ENCODE measurements at regions not wholly inside any gene's neighbourhood (a gene's known extent, or its start where the extent isn't known, plus 50 kb on each side); places are given as distances from the start of the nearest gene placed in this dataset.

DNA sequence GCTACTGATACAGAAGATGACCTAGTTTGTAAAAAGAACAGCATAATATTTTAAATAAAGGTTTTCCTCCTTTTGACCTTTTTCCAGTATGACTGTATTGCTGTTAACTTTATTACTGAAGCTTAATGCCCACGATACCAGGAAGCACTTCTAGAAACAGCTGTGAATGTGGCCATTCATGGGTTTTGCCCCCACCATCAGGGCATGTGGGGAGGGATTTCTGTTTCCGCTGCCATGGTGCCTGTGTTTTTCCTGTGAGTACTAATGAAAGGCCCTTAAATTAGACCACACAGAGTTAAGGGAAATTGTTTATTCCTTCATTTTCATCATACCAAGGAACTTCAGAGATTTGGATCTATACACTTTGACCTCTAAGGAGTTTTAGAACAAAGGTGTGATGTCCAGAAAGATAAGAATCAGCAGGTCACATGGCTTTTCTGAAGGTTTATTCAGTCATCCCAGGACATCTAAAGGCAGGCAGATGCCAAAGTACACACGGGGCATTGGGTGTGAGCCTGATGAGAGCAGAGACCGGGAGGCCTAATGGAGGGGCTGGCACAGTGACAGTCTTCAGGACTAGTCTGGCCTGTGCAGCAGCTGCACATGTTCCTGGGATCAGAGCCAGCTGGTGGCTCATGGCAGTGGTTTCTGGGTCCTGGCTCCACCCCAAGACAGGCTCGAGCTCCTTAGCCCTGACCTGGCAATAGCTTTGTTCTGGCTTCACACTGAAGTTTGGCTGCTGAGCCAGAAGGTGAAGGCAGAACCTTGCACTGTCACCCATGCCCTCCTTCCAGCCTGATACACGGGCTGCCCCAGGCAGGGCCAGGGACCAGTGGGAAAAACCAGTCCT is 190.9 kb downstream of the REEP3 start:
- Histone ChIP-seq H3K9ac (ENCODE audit: low read depth, low read length) (peak overlapping the region; percentile 60), H3K27me3 (ENCODE audit: insufficient read depth, low read length) (no peaks in the 10 kb centered on the region), H3K9me3 (ENCODE audit: insufficient read depth, low read depth, low read length) (no peaks in the 10 kb centered on the region), H3K4me1 (ENCODE audit: insufficient read depth, low read length) (peaks cover 45% of the 10 kb centered on the region), H3K4me3 (ENCODE audit: low read length) (no peak overlapping the region; the same call in 1 of the 2 replicates), H3K27ac (ENCODE audit: low read length) (peak overlapping the region; percentile 69), H3K36me3 (ENCODE audit: insufficient read depth, low read depth, low read length) (no peaks in the 10 kb centered on the region)

DNA sequence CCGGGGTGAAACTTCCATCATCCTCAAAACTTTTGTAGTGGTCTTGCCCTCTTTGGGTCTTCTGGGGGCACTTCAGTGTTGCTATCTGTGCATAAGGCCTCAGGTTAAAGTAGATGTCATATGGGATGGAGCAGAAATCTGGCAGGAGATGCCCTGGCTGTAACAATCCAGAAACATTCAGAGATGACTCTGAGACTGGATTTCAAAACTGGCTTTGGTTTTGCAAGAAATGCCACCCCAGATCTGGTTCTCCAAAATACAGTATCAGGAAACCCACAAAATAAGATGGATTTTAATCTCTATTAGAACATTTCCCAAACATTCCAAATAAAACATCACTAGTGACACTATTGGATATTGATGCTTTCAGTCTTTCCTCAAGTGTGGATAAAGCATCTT is 191.5 kb downstream of the REEP3 start:
- Histone ChIP-seq H3K4me1 (ENCODE audit: insufficient read depth, low read length) (peaks cover 45% of the 10 kb centered on the region), H3K4me3 (ENCODE audit: low read length) (peak overlapping the region; percentile 14; the same call in 1 of the 2 replicates), H3K9me3 (ENCODE audit: insufficient read depth, low read depth, low read length) (no peaks in the 10 kb centered on the region)

DNA sequence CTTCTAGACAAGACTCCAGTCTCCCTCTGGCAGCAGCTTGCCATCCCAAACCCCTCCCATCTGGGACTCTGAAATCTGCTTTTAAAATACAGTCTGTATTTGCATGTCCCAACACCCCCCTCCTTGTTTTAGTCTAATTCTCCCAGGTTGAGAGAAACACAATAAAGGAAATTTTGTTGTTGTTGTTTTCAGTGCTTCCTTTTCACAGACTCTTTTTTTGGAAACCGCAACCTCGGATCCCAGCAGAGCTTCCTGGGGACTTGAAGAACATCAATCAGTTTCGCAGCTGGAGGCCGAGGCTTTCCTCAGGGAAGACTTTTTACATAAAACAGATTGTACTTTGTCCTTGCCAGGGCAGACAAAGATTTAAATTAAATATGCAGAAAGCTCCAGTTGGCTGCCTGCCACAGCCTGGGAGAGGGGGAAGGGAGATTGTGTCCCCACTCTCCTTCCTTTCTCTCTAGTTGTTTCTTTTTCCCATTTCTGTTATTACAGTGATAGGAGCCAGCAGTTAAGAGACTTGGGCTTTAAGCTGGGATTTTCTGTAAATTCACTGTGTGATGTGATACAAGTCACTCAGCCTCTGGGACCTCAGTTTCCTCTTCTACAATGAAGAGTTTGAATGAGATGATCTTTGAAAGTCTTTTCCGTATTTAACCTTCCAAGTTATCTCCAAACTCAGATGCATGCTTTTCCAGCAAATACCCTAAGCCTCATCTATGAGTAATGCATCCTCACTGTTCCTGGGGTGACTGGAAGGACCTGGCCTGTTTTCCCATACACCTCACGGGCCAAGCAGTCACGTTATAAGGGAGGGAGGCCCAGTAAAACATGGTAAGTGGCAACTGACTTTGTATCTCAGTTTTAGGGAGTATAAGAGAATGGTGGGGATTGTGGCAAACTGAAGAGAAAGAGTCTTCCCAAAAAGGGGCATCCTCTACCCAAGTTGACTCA is 192.3 kb downstream of the REEP3 start:
- Histone ChIP-seq H3K27ac (ENCODE audit: low read length) (peak overlapping the region; percentile 95), H3K36me3 (ENCODE audit: insufficient read depth, low read depth, low read length) (no peaks in the 10 kb centered on the region), H3K4me1 (ENCODE audit: insufficient read depth, low read length) (peaks cover 45% of the 10 kb centered on the region), H3K27me3 (ENCODE audit: insufficient read depth, low read length) (no peaks in the 10 kb centered on the region), H3K9me3 (ENCODE audit: insufficient read depth, low read depth, low read length) (no peaks in the 10 kb centered on the region), H3K9ac (ENCODE audit: low read depth, low read length) (peak overlapping the region; percentile 77; the same call in 1 of the 2 replicates), H3K4me3 (ENCODE audit: low read length) (peak overlapping the region; percentile 62)

More for the DNA sequence above, 191.5 kb downstream of the REEP3 start:
- Histone ChIP-seq H3K27me3 (ENCODE audit: insufficient read depth, low read length) (no peaks in the 10 kb centered on the region), H3K27ac (ENCODE audit: low read length) (peak overlapping the region; percentile 69), H3K9ac (ENCODE audit: low read depth, low read length) (peak overlapping the region; percentile 60), H3K36me3 (ENCODE audit: insufficient read depth, low read depth, low read length) (no peaks in the 10 kb centered on the region)

DNA sequence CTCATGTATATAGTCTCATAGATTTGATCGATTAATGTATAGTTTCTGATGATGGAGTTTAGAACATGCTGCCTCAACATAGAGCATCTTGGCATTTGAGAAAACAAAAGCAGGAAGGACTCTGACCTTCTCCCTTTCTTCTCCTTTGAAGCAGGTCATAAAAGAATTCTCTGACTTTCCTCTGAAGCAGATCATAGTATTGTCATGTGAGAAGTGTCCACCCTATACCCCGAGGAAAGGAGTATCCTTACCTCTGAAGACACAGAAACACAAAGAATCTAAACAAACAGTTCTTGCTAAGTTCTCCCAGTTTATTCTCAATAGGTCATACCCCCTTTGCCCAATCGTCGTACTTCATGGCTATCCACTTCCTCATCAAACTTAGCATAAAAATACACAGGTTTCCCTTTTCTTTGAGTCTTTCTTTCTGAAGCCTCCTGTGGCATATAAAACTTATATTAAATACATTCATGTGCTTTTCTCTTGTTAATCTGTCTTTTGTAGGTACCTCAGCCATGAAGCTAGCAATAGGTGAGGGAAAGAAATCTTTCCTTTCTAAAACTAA is 194.9 kb downstream of the REEP3 start:
- Histone ChIP-seq H3K27me3 (ENCODE audit: insufficient read depth, low read length) (no peaks in the 10 kb centered on the region), H3K9me3 (ENCODE audit: insufficient read depth, low read depth, low read length) (no peaks in the 10 kb centered on the region), H3K4me1 (ENCODE audit: insufficient read depth, low read length) (peaks cover 45% of the 10 kb centered on the region), H3K27ac (ENCODE audit: low read length) (no peak overlapping the region), H3K36me3 (ENCODE audit: insufficient read depth, low read depth, low read length) (no peaks in the 10 kb centered on the region), H3K9ac (ENCODE audit: low read depth, low read length) (no peak overlapping the region), H3K4me3 (ENCODE audit: low read length) (no peak overlapping the region)

DNA sequence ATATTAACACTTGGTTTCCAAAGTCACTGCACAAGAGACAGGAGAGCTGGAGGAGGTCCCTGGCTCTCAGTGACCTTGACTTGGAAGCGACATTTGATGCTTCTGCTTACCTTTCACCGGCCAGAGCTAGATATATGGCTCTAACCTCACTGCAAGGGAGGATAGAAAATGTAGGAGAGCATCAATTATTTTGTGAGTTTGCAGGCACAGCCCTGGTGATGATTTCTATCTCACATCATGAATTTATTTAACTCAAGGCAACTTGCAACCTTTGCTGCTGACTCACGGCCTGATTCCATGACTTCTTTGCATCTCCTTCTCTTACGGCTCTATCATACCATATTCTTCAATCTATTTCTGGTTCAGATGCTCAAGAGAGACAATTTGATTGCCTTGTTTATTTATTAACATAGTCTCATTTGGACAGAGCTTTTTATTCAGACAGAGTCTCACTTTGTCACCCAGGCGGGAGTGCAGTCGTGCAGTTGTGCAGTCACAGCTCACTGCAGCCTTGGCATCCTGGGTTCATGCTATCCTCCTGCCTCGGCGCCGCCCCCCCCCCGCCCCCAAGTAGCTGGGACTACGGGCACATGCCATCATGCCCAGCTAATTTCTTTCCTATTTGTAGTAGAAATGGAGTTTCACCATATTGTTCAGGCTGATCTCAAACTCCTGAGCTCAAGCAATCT is 196.0 kb downstream of the REEP3 start:
- H3K9ac ChIP-seq (ENCODE audit: low read depth, low read length), result no peak overlapping the region
- no peaks in the 10 kb centered on the region for H3K9me3 ChIP-seq (ENCODE audit: insufficient read depth, low read depth, low read length)
- H3K4me1 ChIP-seq (ENCODE audit: insufficient read depth, low read length), result peaks cover 36% of the 10 kb centered on the region
- no peaks in the 10 kb centered on the region for H3K27me3 ChIP-seq (ENCODE audit: insufficient read depth, low read length)
- H3K36me3 ChIP-seq (ENCODE audit: insufficient read depth, low read depth, low read length), result no peaks in the 10 kb centered on the region
- no peak overlapping the region for H3K4me3 ChIP-seq (ENCODE audit: low read length)
- H3K27ac ChIP-seq (ENCODE audit: low read length), result no peak overlapping the region

DNA sequence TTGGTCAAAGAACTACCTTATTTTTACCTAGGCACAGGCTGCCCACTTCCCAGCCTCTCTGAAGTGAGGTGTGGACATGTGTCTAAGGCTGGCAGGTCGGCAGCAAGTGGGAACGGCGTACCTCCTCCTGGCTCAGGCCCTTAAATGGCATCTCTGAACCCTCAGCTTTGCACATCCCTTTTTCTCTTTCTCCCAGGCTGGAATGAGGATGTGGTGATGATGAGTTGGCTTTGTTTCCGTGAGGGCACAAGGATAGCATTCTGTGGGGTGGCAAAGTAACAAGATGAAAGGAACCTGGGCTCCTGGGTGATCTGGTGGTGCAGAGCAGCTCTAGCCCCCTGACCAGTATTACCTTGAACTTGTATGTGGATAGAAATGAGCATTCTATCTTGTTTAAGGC is 196.8 kb downstream of the REEP3 start:
- H3K27me3 ChIP-seq (ENCODE audit: insufficient read depth, low read length), result no peaks in the 10 kb centered on the region
- peaks cover 28% of the 10 kb centered on the region; the same call in 1 of the 2 replicates for H3K4me1 ChIP-seq (ENCODE audit: insufficient read depth, low read length)
- H3K27ac ChIP-seq (ENCODE audit: low read length), result no peak overlapping the region
- H3K9ac ChIP-seq (ENCODE audit: low read depth, low read length), result no peak overlapping the region
- no peaks in the 10 kb centered on the region for H3K9me3 ChIP-seq (ENCODE audit: insufficient read depth, low read depth, low read length)
- H3K36me3 ChIP-seq (ENCODE audit: insufficient read depth, low read depth, low read length), result no peaks in the 10 kb centered on the region
- H3K4me3 ChIP-seq (ENCODE audit: low read length), result no peak overlapping the region

DNA sequence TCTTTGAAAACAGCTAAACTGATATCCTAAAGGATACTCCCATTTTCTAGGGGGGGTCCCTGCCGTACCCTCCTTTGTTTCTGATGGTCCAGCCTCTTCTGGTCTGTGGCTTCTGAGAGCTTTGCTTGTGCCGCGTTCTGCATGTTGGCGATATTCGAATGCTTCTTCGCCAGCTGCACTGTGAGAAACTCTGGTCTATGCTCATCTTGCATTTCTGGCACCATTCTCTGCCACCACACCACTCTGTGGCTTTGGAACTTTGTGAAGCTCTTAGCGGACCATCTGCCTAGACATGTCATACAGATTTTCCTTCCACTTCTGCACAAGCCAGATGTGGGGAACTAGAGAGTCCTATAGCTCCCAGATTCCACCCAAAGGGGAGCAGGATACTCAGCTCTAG is 197.2 kb downstream of the REEP3 start:
- Histone ChIP-seq H3K9me3 (ENCODE audit: insufficient read depth, low read depth, low read length) (no peaks in the 10 kb centered on the region), H3K27ac (ENCODE audit: low read length) (no peak overlapping the region), H3K27me3 (ENCODE audit: insufficient read depth, low read length) (no peaks in the 10 kb centered on the region), H3K4me1 (ENCODE audit: insufficient read depth, low read length) (peaks cover 28% of the 10 kb centered on the region; the same call in 1 of the 2 replicates), H3K9ac (ENCODE audit: low read depth, low read length) (no peak overlapping the region), H3K4me3 (ENCODE audit: low read length) (no peak overlapping the region), H3K36me3 (ENCODE audit: insufficient read depth, low read depth, low read length) (no peaks in the 10 kb centered on the region)

DNA sequence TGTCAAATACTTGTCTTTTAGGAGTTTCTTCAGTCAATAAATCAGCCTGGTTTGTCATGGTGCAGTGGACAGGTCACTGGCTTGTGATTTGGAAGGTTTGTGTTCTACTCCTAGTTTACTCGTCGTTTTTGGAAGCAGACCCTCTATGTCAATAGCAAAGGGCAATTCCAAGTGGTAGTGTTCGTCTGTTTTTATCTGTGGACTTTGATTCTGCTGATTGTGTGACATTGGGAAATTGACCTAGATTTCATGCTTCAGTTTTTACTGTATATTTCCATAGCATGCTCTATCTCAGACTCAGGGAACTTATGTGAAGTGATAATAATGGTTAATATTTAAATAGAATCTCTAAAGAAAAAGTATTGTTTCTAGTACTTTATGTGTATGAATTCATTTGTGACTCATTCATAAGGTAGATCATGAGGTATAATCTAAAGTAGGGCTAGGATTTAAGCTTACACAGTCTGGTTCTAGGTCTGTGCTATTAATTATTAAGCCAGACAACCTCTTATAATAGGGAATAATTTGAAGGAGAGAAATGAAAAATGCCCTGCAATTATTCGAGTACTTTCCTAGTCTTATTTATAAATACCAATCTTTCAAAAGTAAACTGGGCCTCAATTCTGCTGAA is 198.1 kb downstream of the REEP3 start:
- no peak overlapping the region for H3K9ac ChIP-seq (ENCODE audit: low read depth, low read length)
- no peaks in the 10 kb centered on the region for H3K27me3 ChIP-seq (ENCODE audit: insufficient read depth, low read length)
- H3K4me3 ChIP-seq (ENCODE audit: low read length), result no peak overlapping the region
- H3K36me3 ChIP-seq (ENCODE audit: insufficient read depth, low read depth, low read length), result no peaks in the 10 kb centered on the region
- no peaks in the 10 kb centered on the region for H3K9me3 ChIP-seq (ENCODE audit: insufficient read depth, low read depth, low read length)
- H3K4me1 ChIP-seq (ENCODE audit: insufficient read depth, low read length), result peaks cover 19% of the 10 kb centered on the region; the same call in 1 of the 2 replicates
- no peak overlapping the region for H3K27ac ChIP-seq (ENCODE audit: low read length)

DNA sequence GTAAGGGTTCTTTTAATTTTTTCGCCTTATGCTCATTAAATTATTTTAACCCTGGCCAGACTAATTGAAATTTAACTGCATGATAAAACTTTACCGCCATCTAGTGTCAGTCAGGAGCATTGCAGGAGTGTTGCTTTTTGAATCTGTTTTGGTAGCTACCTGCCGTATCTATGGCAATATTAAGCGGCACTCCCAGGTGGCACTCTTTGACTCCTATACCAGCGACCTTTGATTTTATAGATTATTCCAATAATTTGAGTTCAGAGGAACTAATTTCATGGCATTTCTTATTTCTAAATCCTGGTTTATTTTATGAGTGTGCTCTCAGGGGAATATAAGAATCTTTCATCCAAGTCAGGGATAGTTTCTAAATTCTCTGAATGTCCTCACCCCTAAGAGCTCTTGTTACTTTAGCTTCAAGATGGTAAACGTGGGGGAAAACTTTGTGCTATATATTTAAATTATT is 198.9 kb downstream of the REEP3 start:
- no peaks in the 10 kb centered on the region for H3K27me3 ChIP-seq (ENCODE audit: insufficient read depth, low read length)
- H3K4me3 ChIP-seq (ENCODE audit: low read length), result no peak overlapping the region
- no peaks in the 10 kb centered on the region for H3K36me3 ChIP-seq (ENCODE audit: insufficient read depth, low read depth, low read length)
- no peak overlapping the region for H3K9ac ChIP-seq (ENCODE audit: low read depth, low read length)
- no peak overlapping the region for H3K27ac ChIP-seq (ENCODE audit: low read length)
- no peaks in the 10 kb centered on the region for H3K9me3 ChIP-seq (ENCODE audit: insufficient read depth, low read depth, low read length)
- peaks cover 15% of the 10 kb centered on the region; the same call in 1 of the 2 replicates for H3K4me1 ChIP-seq (ENCODE audit: insufficient read depth, low read length)

DNA sequence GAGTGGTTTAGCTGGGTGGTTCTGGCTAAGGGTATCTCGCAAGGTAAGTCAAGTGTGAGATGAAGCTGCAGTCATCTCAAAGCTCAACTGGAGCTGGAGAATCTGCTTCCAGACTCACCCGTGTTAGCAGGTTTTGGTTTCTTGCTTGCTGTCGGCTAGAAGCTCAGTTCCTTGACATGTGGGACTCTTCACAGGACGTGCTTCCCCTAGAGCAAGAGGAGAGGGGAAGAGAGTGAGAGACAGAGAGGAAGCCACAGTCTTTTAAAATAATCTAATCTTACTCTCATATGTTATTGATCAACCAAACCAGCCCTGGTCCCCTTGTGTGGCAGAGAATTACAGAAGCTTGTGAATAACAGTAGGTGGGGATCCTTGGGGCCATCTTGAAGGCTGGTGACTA is 199.5 kb downstream of the REEP3 start:
- no peaks in the 10 kb centered on the region for H3K9me3 ChIP-seq (ENCODE audit: insufficient read depth, low read depth, low read length)
- no peak overlapping the region for H3K4me3 ChIP-seq (ENCODE audit: low read length)
- H3K4me1 ChIP-seq (ENCODE audit: insufficient read depth, low read length), result peaks cover 15% of the 10 kb centered on the region; the same call in 1 of the 2 replicates
- no peaks in the 10 kb centered on the region for H3K27me3 ChIP-seq (ENCODE audit: insufficient read depth, low read length)
- H3K9ac ChIP-seq (ENCODE audit: low read depth, low read length), result no peak overlapping the region
- no peaks in the 10 kb centered on the region for H3K36me3 ChIP-seq (ENCODE audit: insufficient read depth, low read depth, low read length)
- no peak overlapping the region for H3K27ac ChIP-seq (ENCODE audit: low read length)

Measured in iPS-20b (cell line).